Fibroblast of villous mesenchyme (primary cell): ENCODE measurements at regions not wholly inside any gene's neighbourhood (a gene's known extent, or its start where the extent isn't known, plus 50 kb on each side); places are given as distances from the start of the nearest gene placed in this dataset.
A peak's percentile ranks its signal among the peaks of the same experiment; 100 is the strongest.

ENCODE experiments used
- DNase-seq: peaks from one replicate; pipeline ENCODE4 v3.0.0-alpha.2; 2010; ENCODE audit warnings: low read depth
- H3K4me3 ChIP-seq: 2 replicates; pipeline ENCODE4 v1.5.1; 2011; ENCODE audit warnings: low read depth, mild to moderate bottlenecking, low read length
- CTCF ChIP-seq: IDR thresholded peaks from 2 replicates; pipeline ENCODE4 v1.5.1; 2012; ENCODE audit warnings: low read depth, mild to moderate bottlenecking, low read length; ENCODE audit not compliant: insufficient read depth

- no peak overlapping the region for H3K4me3 ChIP-seq
- DNase-seq = no peak
- TF ChIP-seq CTCF = no peak
Observed at GRCh38 chr5:144832416-144832815, 661.7 kb downstream of the KCTD16 start.

DNA sequence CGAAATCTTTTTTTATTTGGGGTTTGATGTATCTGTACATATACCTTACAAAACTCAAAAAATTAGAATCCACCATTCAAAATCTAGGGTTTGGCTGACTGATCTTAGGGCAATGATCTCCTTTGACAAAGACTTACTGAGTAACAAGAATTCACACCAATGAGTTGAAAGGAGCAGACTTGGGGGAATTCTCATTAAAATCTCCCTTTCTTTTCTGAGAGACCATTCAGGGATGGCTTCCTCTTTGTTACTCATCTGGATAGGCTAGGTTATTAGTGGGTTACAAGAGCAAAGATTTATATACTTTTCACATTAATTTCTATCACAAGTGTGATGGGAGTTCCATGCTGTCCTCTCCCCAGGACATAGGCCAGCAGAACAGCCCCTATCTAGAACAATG, 661.0 kb downstream of the KCTD16 start:
- no peak overlapping the region for H3K4me3 ChIP-seq
- no peak for DNase-seq
- no peak for TF ChIP-seq CTCF

DNA sequence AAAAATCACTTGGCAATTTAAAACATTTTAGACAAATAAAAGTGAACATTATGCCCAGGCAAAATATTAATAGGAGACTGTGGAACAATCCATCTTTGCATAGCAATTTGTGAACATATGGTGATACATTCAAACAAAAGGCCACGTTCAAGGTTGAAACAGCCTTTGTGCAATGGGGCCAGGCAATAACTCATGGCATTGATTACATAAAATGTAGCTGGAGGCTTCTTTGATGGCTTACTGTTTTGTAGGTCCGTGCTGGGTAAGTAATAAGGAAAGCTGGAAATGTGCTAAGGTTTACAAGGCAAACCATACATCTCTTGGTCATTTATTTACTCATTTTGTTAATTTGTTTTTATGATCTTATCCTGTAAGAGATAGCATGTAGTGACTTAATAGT, 651.8 kb downstream of the KCTD16 start:
- TF ChIP-seq CTCF = no peak
- H3K4me3 ChIP-seq = no peak overlapping the region
- DNase-seq = no peak

- H3K4me3 ChIP-seq = no peak overlapping the region
- DNase-seq = no peak
- no peak for TF ChIP-seq CTCF
Observed at GRCh38 chr5:144820278-144820677, 649.6 kb downstream of the KCTD16 start.

DNA sequence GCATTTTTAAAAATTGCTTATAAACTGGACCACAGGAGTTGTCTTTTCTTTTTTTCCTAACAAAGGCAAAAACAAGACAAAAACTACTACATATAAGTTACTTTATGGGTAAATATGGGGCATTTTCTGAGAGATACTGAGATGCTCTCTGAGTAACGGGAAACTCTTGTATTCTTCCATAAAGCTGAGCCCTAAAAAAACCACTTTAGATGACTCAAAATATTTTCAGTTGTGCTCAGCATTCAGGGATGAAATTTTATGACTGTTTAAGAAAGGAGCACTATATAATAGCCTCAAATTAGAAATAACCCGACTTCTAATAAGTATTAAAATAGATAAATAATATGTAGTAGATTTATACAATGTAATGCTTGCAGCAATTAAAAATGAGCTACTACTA, 644.5 kb downstream of the KCTD16 start:
- no peak overlapping the region for H3K4me3 ChIP-seq
- TF ChIP-seq CTCF = no peak
- no peak for DNase-seq

- TF ChIP-seq CTCF = no peak
- peak; percentile 86 for DNase-seq
- no peak overlapping the region for H3K4me3 ChIP-seq
Observed at GRCh38 chr5:144812763-144813162, 642.1 kb downstream of the KCTD16 start.

DNA sequence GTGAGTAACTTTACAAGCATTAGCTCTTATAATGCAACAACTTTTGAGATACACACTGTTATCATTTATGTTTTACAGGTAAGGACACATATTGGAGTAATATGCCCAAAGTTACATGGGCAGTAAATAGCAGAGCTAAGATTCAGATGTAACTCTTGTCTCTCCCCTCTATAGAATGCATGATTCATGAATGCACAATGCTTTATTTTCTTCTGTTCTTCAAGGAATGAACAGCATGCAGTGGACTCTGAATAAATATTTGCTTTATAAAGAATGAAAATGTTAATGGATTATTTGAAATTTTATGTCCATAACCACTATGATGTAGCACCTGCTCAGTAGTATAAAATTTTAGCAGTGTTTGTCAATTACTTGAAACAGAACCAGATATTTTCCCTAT, 629.5 kb downstream of the KCTD16 start:
- no peak for DNase-seq
- no peak overlapping the region for H3K4me3 ChIP-seq
- no peak for TF ChIP-seq CTCF
